Brain pericyte (primary cell): ENCODE measurements at regions not wholly inside any gene's neighbourhood (a gene's known extent, or its start where the extent isn't known, plus 50 kb on each side); places are given as distances from the start of the nearest gene placed in this dataset.
A peak's percentile ranks its signal among the peaks of the same experiment; 100 is the strongest.

Experiments used
- DNase-seq: peaks from one replicate; pipeline ENCODE4 v3.0.0-alpha.2; 2012; ENCODE audit warnings: low read depth, low spot score

- no peak for DNase-seq
These were observed 975.9 kb downstream of the STIM2 start for GRCh38 chr4:27836523-27836922.

GRCh38 chr4:27843776-27844175, 983.1 kb downstream of the STIM2 start:
- no peak for DNase-seq

- no peak for DNase-seq
These were observed 983.7 kb downstream of the STIM2 start for GRCh38 chr4:27844376-27844775.

- DNase-seq = no peak
These were observed 986.3 kb downstream of the STIM2 start for GRCh38 chr4:27846951-27847350.

GRCh38 chr4:27861381-27861787, 1000.7 kb downstream of the STIM2 start:
- peak; percentile 22 for DNase-seq

GRCh38 chr4:27861802-27862201, 1001.2 kb downstream of the STIM2 start:
- DNase-seq = no peak

GRCh38 chr4:27873596-27873995, 1013.0 kb downstream of the STIM2 start:
- no peak for DNase-seq

- DNase-seq = no peak
These were observed 1021.1 kb downstream of the STIM2 start for GRCh38 chr4:27881705-27882104.

- DNase-seq = no peak
These were observed 1025.5 kb downstream of the STIM2 start for GRCh38 chr4:27886120-27886519.

- no peak for DNase-seq
These were observed 1027.0 kb downstream of the STIM2 start for GRCh38 chr4:27887646-27888045.

- no peak for DNase-seq
These were observed 1027.9 kb downstream of the STIM2 start for GRCh38 chr4:27888505-27888904.

- DNase-seq = no peak
These were observed 1034.3 kb downstream of the STIM2 start for GRCh38 chr4:27894951-27895350.

GRCh38 chr4:27908356-27908755, 1047.7 kb downstream of the STIM2 start:
- no peak for DNase-seq

GRCh38 chr4:27910227-27910626, 1049.6 kb downstream of the STIM2 start:
- no peak for DNase-seq

GRCh38 chr4:27911047-27911446, 1050.4 kb downstream of the STIM2 start:
- DNase-seq = no peak

GRCh38 chr4:27913738-27914137, 1053.1 kb downstream of the STIM2 start:
- DNase-seq = no peak

GRCh38 chr4:27915822-27916221, 1055.2 kb downstream of the STIM2 start:
- no peak for DNase-seq

- DNase-seq = no peak
These were observed 1056.0 kb downstream of the STIM2 start for GRCh38 chr4:27916452-27917184.

GRCh38 chr4:27917381-27917780, 1056.7 kb downstream of the STIM2 start:
- no peak for DNase-seq

GRCh38 chr4:27921231-27921630, 1060.6 kb downstream of the STIM2 start:
- no peak for DNase-seq

GRCh38 chr4:27928761-27929540, 1068.3 kb downstream of the STIM2 start:
- no peak for DNase-seq

- DNase-seq = no peak
These were observed 1069.7 kb downstream of the STIM2 start for GRCh38 chr4:27930291-27930690.

GRCh38 chr4:27930976-27931375, 1070.3 kb downstream of the STIM2 start:
- DNase-seq = no peak
